IMR-90 (cell line): ENCODE measurements at regions not wholly inside any gene's neighbourhood (a gene's known extent, or its start where the extent isn't known, plus 50 kb on each side); places are given as distances from the start of the nearest gene placed in this dataset.

Experiments
- ATAC-seq: fragments of 200-7000 bp; cut with Tn5 transposase; 2 replicates; pipeline ENCODE4 v1.9.1; 2020; ENCODE audit warnings: low read depth, mild to moderate bottlenecking, moderate library complexity
- BruUV-seq: library from RNA; stranded (reverse); fragments of 400-500 nt; replicated peaks from 2 replicates; lab custom pipeline; 2021; lab: Mats Ljungman, UMichigan
- CTCF ChIA-PET: fragments of 300-600 bp; formaldehyde crosslinking; extraction: SDS; loops from one replicate; lab custom pipeline; 2021; ENCODE audit warnings: antibody characterized with exemption; lab: Yijun Ruan, JAX
- POLR2A ChIA-PET: fragments of 300-600 bp; sonication (Branson Sonifier 250); formaldehyde crosslinking; loops from one replicate; lab custom pipeline; 2022; ENCODE audit warnings: antibody characterized with exemption; ENCODE audit not compliant: unreplicated experiment; lab: Charles Lee
- DNase-seq: peaks from one replicate; pipeline ENCODE4 v3.0.0; 2013
- H2AFZ ChIP-seq: replicated peaks from 2 replicates; pipeline ENCODE3; 2013; ENCODE audit warnings: low read length, mild to moderate bottlenecking; ENCODE audit not compliant: poor library complexity
- H2AK5ac ChIP-seq: 2 replicates; pipeline ENCODE4 v1.6.1; 2013; ENCODE audit warnings: low read depth, low read length, inconsistent platforms
- H2AK9ac ChIP-seq: replicated peaks from 2 replicates; pipeline ENCODE3; 2013; ENCODE audit warnings: mild to moderate bottlenecking, low read depth, low read length, moderate library complexity; ENCODE audit not compliant: poor library complexity
- H2BK120ac ChIP-seq: 2 replicates; pipeline ENCODE4 v1.6.1; 2013; ENCODE audit warnings: low read depth, low read length, inconsistent platforms
- H2BK15ac ChIP-seq: 3 replicates; pipeline ENCODE4 v1.6.1; 2013; ENCODE audit warnings: low read depth, low read length, inconsistent platforms
- H2BK20ac ChIP-seq: 2 replicates; pipeline ENCODE4 v1.6.1; 2013; ENCODE audit warnings: low read depth, mild to moderate bottlenecking, inconsistent platforms, low read length, moderate library complexity
- H2BK5ac ChIP-seq: 2 replicates; pipeline ENCODE4 v1.6.1; 2013; ENCODE audit warnings: mild to moderate bottlenecking, low read depth, low read length, inconsistent platforms; ENCODE audit not compliant: poor library complexity, severe bottlenecking
- H3K14ac ChIP-seq: replicated peaks from 2 replicates; pipeline ENCODE4 v1.6.1; 2013; ENCODE audit warnings: low read depth, low read length, inconsistent platforms
- H3K18ac ChIP-seq: 2 replicates; pipeline ENCODE4 v1.6.1; 2013; ENCODE audit warnings: low read depth, low read length, control low read depth
- H3K23ac ChIP-seq: 2 replicates; pipeline ENCODE4 v1.6.1; 2013; ENCODE audit warnings: low read depth, low read length, inconsistent platforms
- H3K27ac ChIP-seq: 2 replicates; pipeline ENCODE4 v1.5.1; 2013; ENCODE audit warnings: mild to moderate bottlenecking, control low read depth, low read length; ENCODE audit not compliant: insufficient read depth
- H3K27me3 ChIP-seq: 2 replicates; pipeline ENCODE4 v1.6.1; 2013; ENCODE audit warnings: low read length; ENCODE audit not compliant: control insufficient read depth, insufficient read depth
- H3K36me3 ChIP-seq: 2 replicates; pipeline ENCODE4 v1.6.1; 2013; ENCODE audit warnings: low read length, mixed read lengths; ENCODE audit not compliant: control insufficient read depth, insufficient read depth
- H3K4ac ChIP-seq: 2 replicates; pipeline ENCODE4 v1.6.1; 2013; ENCODE audit warnings: low read depth, low read length, inconsistent platforms
- H3K4me1 ChIP-seq: 2 replicates; pipeline ENCODE4 v1.6.1; 2013; ENCODE audit warnings: low read length, mixed read lengths; ENCODE audit not compliant: control insufficient read depth, insufficient read depth
- H3K4me2 ChIP-seq: 2 replicates; pipeline ENCODE4 v1.6.1; 2013; ENCODE audit warnings: low read depth, mild to moderate bottlenecking, control low read depth, low read length, moderate library complexity
- H3K4me3 ChIP-seq: 2 replicates; pipeline ENCODE4 v1.5.1; 2013; ENCODE audit warnings: low read depth, mild to moderate bottlenecking, control low read depth, low read length, moderate library complexity; ENCODE audit not compliant: insufficient read depth
- H3K56ac ChIP-seq: 2 replicates; pipeline ENCODE4 v1.6.1; 2013; ENCODE audit warnings: low read length, inconsistent platforms; ENCODE audit not compliant: insufficient read depth; ENCODE audit errors: extremely low read depth
- H3K79me1 ChIP-seq, 2 experiments: 2 replicates each; pipeline ENCODE4 v1.6.1; 2013; ENCODE audit warnings: low read length in 2 of 2, inconsistent platforms in 1 of 2, low read depth in 1 of 2
- H3K9ac ChIP-seq: 2 replicates; pipeline ENCODE4 v1.6.1; 2013; ENCODE audit warnings: low read depth, low read length, control low read depth
- H3K9me1 ChIP-seq: 2 replicates; pipeline ENCODE4 v1.6.1; 2013; ENCODE audit warnings: low read length, inconsistent platforms; ENCODE audit not compliant: insufficient read depth
- H3K9me3 ChIP-seq: 2 replicates; pipeline ENCODE4 v1.6.1; 2013; ENCODE audit warnings: low read length; ENCODE audit not compliant: control insufficient read depth, insufficient read depth
- H4K20me1 ChIP-seq: 2 replicates; pipeline ENCODE4 v1.6.1; 2013; ENCODE audit warnings: low read length, inconsistent platforms; ENCODE audit not compliant: insufficient read depth
- H4K5ac ChIP-seq: 2 replicates; pipeline ENCODE4 v1.6.1; 2013; ENCODE audit warnings: mild to moderate bottlenecking, low read depth, low read length, control low read depth
- H4K8ac ChIP-seq, 2 experiments: 2 replicates each; pipeline ENCODE4 v1.6.1; 2013; ENCODE audit warnings: low read depth in 2 of 2, low read length in 2 of 2, control low read depth in 1 of 2, inconsistent platforms in 1 of 2
- H4K91ac ChIP-seq: 2 replicates; pipeline ENCODE4 v1.6.1; 2013; ENCODE audit warnings: low read depth, low read length, inconsistent platforms; ENCODE audit not compliant: insufficient read depth
- CEBPB ChIP-seq: IDR thresholded peaks from 2 replicates; pipeline ENCODE4 v1.6.1; 2012; ENCODE audit warnings: low read depth, low read length, improper control_type of control experiment
- CTCF ChIP-seq: conservative IDR thresholded peaks from 2 replicates; pipeline ENCODE4 v1.5.1; 2012; ENCODE audit warnings: mild to moderate bottlenecking, low read depth, low read length, improper control_type of control experiment
- POLR2A ChIP-seq: IDR thresholded peaks from 2 replicates; pipeline ENCODE4 v1.6.1; 2012; ENCODE audit warnings: mild to moderate bottlenecking, low read depth, low read length
- RAD21 ChIP-seq: IDR thresholded peaks from 2 replicates; pipeline ENCODE4 v1.6.1; 2012; ENCODE audit warnings: low read length, improper control_type of control experiment
- USF2 ChIP-seq: fragments of 150-350 bp; IDR thresholded peaks from 2 replicates; pipeline ENCODE4 v1.6.1; 2017; ENCODE audit warnings: mild to moderate bottlenecking, antibody characterized with exemption, low read length, low read depth
- WGBS, 2 experiments: methylation state at CpG; one replicate each; pipeline versions ENCODE4 v1.1.5 to v1.1.7; 2013; ENCODE audit warnings: missing lambda C conversion rate in 2 of 2; ENCODE audit not compliant: insufficient read length in 1 of 2; ENCODE audit errors: extremely low coverage in 2 of 2; 5-methylcytosine and 5-hydroxymethylcytosine counted together
- dilution Hi-C: fragments of 300-500 bp; cut with HindIII; formaldehyde crosslinking; loops from one replicate; pipeline ENCODE4 v1.14.3; 2018; ENCODE audit warnings: low sequenced_read_pairs; ENCODE audit not compliant: unreplicated experiment
- in situ Hi-C: fragments of 300-500 bp; cut with MboI; formaldehyde crosslinking; loops from 3 replicates; pipeline ENCODE4 v1.14.3; 2019; ENCODE audit warnings: low sequenced_read_pairs, inconsistent platforms, mixed read lengths
- intact Hi-C: fragments of 100-400 bp; cut with micrococcal nuclease; formaldehyde crosslinking; loops from 2 replicates; pipeline ENCODE4 v1.10.0; 2022

- Histone ChIP-seq H3K4me3 (no peak overlapping the region), H2BK5ac (no peak overlapping the region), H3K9ac (no peak overlapping the region), H2BK120ac (no peak overlapping the region), H4K20me1 (no peaks in the 10 kb centered on the region), H3K4me2 (no peak overlapping the region), H3K9me1 (no peaks in the 10 kb centered on the region), H2AK5ac (no peak overlapping the region), H2BK15ac (no peak overlapping the region), H3K23ac (no peak overlapping the region), H3K4me1 (no peaks in the 10 kb centered on the region), H3K9me3 (no peaks in the 10 kb centered on the region), H4K5ac (no peak overlapping the region), H3K36me3 (no peaks in the 10 kb centered on the region), H3K27me3 (no peaks in the 10 kb centered on the region), H2AFZ (no peak overlapping the region), H3K18ac (no peak overlapping the region), H4K8ac (no peak overlapping the region), H3K79me1 (no peaks in the 10 kb centered on the region), H3K14ac (no peak overlapping the region), H3K27ac (no peak overlapping the region), H2BK20ac (no peak overlapping the region), H2AK9ac (no peak overlapping the region), H3K56ac (no peak overlapping the region), H4K91ac (no peak overlapping the region), H3K4ac (no peak overlapping the region)
- TF ChIP-seq CTCF = peak; percentile 33; the same call in 1 of the 2 replicates
- no peak for TF ChIP-seq CEBPB
- TF ChIP-seq RAD21 = no peak
- no peak for TF ChIP-seq USF2
- TF ChIP-seq POLR2A = no peak
- BruUV-seq = no TSS peak
- WGBS, 2 experiments = no CpG with 5 or more reads among the region's 1 CpG
- ChIA-PET CTCF (interaction anchor here (0.7 kb wide), 1 partner anchor 82 kb away, joined by 3 read pairs; no protein-coding TSS in a partner anchor), POLR2A (no interaction called here)
- in situ Hi-C loops = no loop called here
- ATAC-seq = no peak
- no peak for DNase-seq
- dilution Hi-C loops = no loop called here
- intact Hi-C loops = no loop called here
These were observed 184.7 kb upstream of the PCDH15 start for GRCh38 chr10:54985732-54986131.
